Cardiac septum (tissue), 1 donor: ENCODE measurements at regions not wholly inside any gene's neighbourhood (a gene's known extent, or its start where the extent isn't known, plus 50 kb on each side); places are given as distances from the start of the nearest gene placed in this dataset.
"Not testable (repeated sequence)": the region's sequence is repeated elsewhere in the genome, so short reads cannot be mapped to it uniquely, and the experiment has no call there.

Experiments used
- DNase-seq: peaks from one replicate; pipeline ENCODE4 v3.0.0-alpha.2; 2020; ENCODE audit warnings: low spot score
- intact Hi-C: fragments of 100-400 bp; cut with DNase I; formaldehyde crosslinking; loops from one replicate; pipeline ENCODE4 v1.14.0; 2022
- donor health status: DM: no; HTN: no; CAD: no.

GRCh38 chr3:69688400-69688799, 50.9 kb upstream of the MITF start:
- DNase-seq = no peak
- intact Hi-C loops = no loop called here

GRCh38 chr3:69687641-69688040, 51.6 kb upstream of the MITF start:
- intact Hi-C loops = no loop called here

GRCh38 chr3:69686056-69686455, 53.2 kb upstream of the MITF start:
- no peak for DNase-seq
- intact Hi-C loops = no loop called here

More at GRCh38 chr3:69687641-69688040, 51.6 kb upstream of the MITF start:
- no peak for DNase-seq

- intact Hi-C loops = no loop called here
- DNase-seq = no peak
Observed at GRCh38 chr3:69684309-69684961, 54.8 kb upstream of the MITF start.

- intact Hi-C loops = no loop called here
- no peak for DNase-seq
Observed at GRCh38 chr3:69683082-69683806, 56.0 kb upstream of the MITF start.

- DNase-seq, intact Hi-C loops: not testable (repeated sequence)
Observed at GRCh38 chr3:69677456-69677855, 61.8 kb upstream of the MITF start.

GRCh38 chr3:69675786-69676530, 63.3 kb upstream of the MITF start:
- DNase-seq = no peak
- intact Hi-C loops = no loop called here

GRCh38 chr3:69674752-69675151, 64.5 kb upstream of the MITF start:
- intact Hi-C loops = loop anchor here (5.0 kb wide), 3 partner anchors 247 to 512 kb away; no protein-coding TSS in a partner anchor

GRCh38 chr3:69671082-69671952, 67.9 kb upstream of the MITF start:
- DNase-seq = no peak
- intact Hi-C loops = loop anchor here (5.0 kb wide), 3 partner anchors 244 to 509 kb away; no protein-coding TSS in a partner anchor

More at GRCh38 chr3:69674752-69675151, 64.5 kb upstream of the MITF start:
- no peak for DNase-seq

GRCh38 chr3:69669070-69669469, 70.2 kb upstream of the MITF start:
- no peak for DNase-seq
- intact Hi-C loops = loop anchor here (5.0 kb wide), 1 partner anchor 342 kb away; no protein-coding TSS in a partner anchor

GRCh38 chr3:69665026-69665737, 74.1 kb upstream of the MITF start:
- intact Hi-C loops = loop anchor here (5.0 kb wide), 1 partner anchor 338 kb away; no protein-coding TSS in a partner anchor

GRCh38 chr3:69660631-69661030, 78.6 kb upstream of the MITF start:
- intact Hi-C loops = no loop called here

More at GRCh38 chr3:69665026-69665737, 74.1 kb upstream of the MITF start:
- no peak for DNase-seq

GRCh38 chr3:69659180-69659910, 79.9 kb upstream of the MITF start:
- intact Hi-C loops = no loop called here
- no peak for DNase-seq

More at GRCh38 chr3:69660631-69661030, 78.6 kb upstream of the MITF start:
- DNase-seq = no peak

GRCh38 chr3:69658514-69659140, 80.6 kb upstream of the MITF start:
- intact Hi-C loops = no loop called here
- DNase-seq = no peak

GRCh38 chr3:69657030-69657429, 82.2 kb upstream of the MITF start:
- intact Hi-C loops, DNase-seq: not testable (repeated sequence)

- no peak for DNase-seq
- intact Hi-C loops = no loop called here
Observed at GRCh38 chr3:69651765-69652164, 87.5 kb upstream of the MITF start.

GRCh38 chr3:69650066-69650419, 89.2 kb upstream of the MITF start:
- DNase-seq = no peak
- intact Hi-C loops = no loop called here
